ENCODE measurements at regions not wholly inside any gene's neighbourhood (a gene's known extent, or its start where the extent isn't known, plus 50 kb on each side); places are given as distances from the start of the nearest gene placed in this dataset.
A peak's percentile ranks its signal among the peaks of the same experiment; 100 is the strongest.
"Not testable (repeated sequence)": the region's sequence is repeated elsewhere in the genome, so short reads cannot be mapped to it uniquely, and the experiment has no call there.

GRCh38 chr12:124648710-124649384 lies 81.4 kb upstream of the NCOR2 start:
- no peak for DNase-seq

- DNase-seq = no peak
Measured at GRCh38 chr12:124647316-124647715, 79.9 kb upstream of the NCOR2 start.

- no peak for DNase-seq
Measured at GRCh38 chr12:124646385-124647230, 79.2 kb upstream of the NCOR2 start.

- DNase-seq = no peak
Measured at GRCh38 chr12:124645530-124646244, 78.3 kb upstream of the NCOR2 start.

GRCh38 chr12:124643768-124644167 lies 76.4 kb upstream of the NCOR2 start:
- DNase-seq = not testable (repeated sequence)

- DNase-seq = no peak
Measured at GRCh38 chr12:124642105-124642504, 74.7 kb upstream of the NCOR2 start.

- no peak for DNase-seq
Measured at GRCh38 chr12:124641591-124641990, 74.2 kb upstream of the NCOR2 start.

GRCh38 chr12:124640056-124640455 lies 72.6 kb upstream of the NCOR2 start:
- no peak for DNase-seq

- no peak for DNase-seq
Measured at GRCh38 chr12:124639122-124639806, 71.9 kb upstream of the NCOR2 start.

- DNase-seq = no peak
Measured at GRCh38 chr12:124637581-124637981, 70.2 kb upstream of the NCOR2 start.

- no peak for DNase-seq
Measured at GRCh38 chr12:124637163-124637562, 69.8 kb upstream of the NCOR2 start.

GRCh38 chr12:124636138-124636978 lies 68.9 kb upstream of the NCOR2 start:
- peak; percentile 48 for DNase-seq

GRCh38 chr12:124635316-124635715 lies 67.9 kb upstream of the NCOR2 start:
- DNase-seq = no peak

- no peak for DNase-seq
Measured at GRCh38 chr12:124633365-124634362, 66.3 kb upstream of the NCOR2 start.

- DNase-seq = no peak
Measured at GRCh38 chr12:124632519-124632984, 65.1 kb upstream of the NCOR2 start.

- DNase-seq = no peak
Measured at GRCh38 chr12:124631681-124632256, 64.4 kb upstream of the NCOR2 start.

- no peak for DNase-seq
Measured at GRCh38 chr12:124630791-124631313, 63.4 kb upstream of the NCOR2 start.

- no peak for DNase-seq
Measured at GRCh38 chr12:124629789-124630480, 62.5 kb upstream of the NCOR2 start.

GRCh38 chr12:124629117-124629516 lies 61.7 kb upstream of the NCOR2 start:
- no peak for DNase-seq

Data from DMS 273 treated with DMSO at 0.1 percent for 48 hours (cell line).